Limb (tissue), 2 donors: ENCODE measurements at regions not wholly inside any gene's neighbourhood (a gene's known extent, or its start where the extent isn't known, plus 50 kb on each side); places are given as distances from the start of the nearest gene placed in this dataset.

ENCODE experiments used
- DNase-seq, 2 donors: peaks; one replicate each; pipeline ENCODE4 v3.0.0-alpha.2; 2016; ENCODE audit errors: extremely low spot score in 2 of 2

- DNase-seq, result no peak
Measured at GRCh38 chr2:38207168-38207567, 131.2 kb upstream of the CYP1B1 start.

GRCh38 chr2:38203446-38203810 lies 127.5 kb upstream of the CYP1B1 start:
- DNase-seq, result no peak

DNA sequence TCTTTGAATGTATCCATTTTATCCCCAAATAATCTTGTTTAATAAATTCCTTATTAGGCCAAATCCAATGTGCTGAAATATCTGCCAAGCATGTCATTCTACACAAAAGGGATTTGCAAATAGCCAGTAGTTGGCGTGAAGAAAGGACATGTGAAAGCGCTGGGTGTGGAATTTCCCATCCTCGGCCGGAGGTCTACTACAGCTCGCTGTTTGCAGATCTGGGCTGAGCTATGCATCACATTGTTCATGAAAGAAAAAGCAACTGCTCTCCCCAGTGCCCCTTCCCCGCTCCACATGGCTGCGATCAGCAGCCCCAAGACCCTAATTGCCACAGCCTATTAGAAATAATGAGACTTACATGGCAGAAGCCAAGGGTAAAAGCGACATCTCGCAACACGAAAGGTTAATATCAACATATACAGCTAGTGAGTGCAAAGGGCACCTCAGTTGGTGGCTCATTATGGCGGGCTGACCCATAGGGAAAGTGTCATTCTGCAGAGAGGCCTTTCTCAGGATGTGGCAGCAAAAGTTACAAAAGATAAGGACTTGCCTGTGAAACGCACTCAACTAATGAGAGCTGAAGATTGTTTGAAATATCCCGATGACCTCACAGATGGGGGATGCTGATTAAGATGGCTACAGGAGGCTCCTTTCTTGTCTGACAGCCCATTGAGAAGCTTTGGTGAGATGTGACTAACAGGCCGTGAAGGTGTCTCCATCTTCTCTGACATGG lies 126.9 kb upstream of the CYP1B1 start:
- DNase-seq, result no peak

GRCh38 chr2:38201784-38202183 lies 125.8 kb upstream of the CYP1B1 start:
- no peak for DNase-seq

DNA sequence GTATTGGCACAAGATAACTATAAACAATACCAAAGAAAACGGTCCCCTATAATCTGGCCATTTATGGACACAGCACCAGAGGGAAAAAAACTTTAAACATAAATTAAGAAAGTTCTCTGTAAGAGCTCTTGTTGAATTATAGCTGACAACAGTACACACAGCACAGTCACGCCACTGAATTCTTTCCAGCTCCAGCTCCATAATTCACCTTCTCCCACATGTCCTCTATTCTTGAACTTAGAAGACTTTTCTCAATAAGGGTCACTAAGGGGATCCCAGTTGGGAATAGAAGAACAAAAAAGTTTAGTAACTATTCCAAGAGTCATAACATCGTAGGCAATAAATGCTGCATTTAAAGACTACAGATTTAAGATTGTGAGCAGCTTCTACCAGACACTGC lies 124.6 kb upstream of the CYP1B1 start:
- DNase-seq, result no peak

DNA sequence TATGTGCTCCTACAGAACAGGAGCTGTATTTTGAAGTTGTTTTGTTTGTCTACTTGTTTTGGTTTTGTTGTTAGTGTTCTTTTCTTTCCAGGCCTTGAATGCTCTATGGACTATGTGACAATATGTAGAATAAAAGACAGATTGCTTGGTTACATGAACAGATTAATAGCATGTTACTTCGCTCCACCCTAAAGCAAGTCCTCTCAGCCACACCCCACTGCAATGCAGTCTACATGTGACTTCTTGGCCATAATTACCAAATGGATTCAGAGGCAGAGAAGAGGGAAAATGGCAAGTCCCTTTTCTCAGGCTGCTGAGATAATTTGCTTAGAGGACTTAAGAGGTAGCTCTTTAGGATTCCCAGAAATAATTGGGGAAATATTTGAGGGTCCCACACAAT lies 123.2 kb upstream of the CYP1B1 start:
- DNase-seq, result no peak

DNA sequence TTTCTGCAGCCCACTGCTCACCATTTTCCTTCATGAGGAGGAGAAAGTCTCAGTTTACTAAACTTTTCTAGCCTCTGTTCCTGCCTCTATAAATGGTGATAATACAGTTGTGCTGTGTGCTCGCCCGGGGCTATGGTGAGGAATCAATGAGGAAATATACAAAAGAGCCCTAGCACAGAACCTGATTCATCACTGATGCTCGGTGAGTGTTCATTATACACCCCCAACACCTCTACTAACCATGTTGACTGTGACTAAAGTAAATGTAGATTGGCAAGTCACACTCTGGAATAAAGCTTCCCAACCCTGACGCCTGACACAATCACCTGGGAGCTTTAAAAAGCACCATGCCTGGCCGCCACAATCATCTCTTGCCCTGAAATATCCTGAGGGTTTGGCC lies 118.8 kb upstream of the CYP1B1 start:
- DNase-seq, result no peak

- no peak for DNase-seq
Measured at GRCh38 chr2:38192976-38193375, 117.0 kb upstream of the CYP1B1 start.

GRCh38 chr2:38192046-38192445 lies 116.1 kb upstream of the CYP1B1 start:
- no peak for DNase-seq

- DNase-seq, result no peak
Measured at GRCh38 chr2:38191516-38191915, 115.6 kb upstream of the CYP1B1 start.

- no peak for DNase-seq
Measured at GRCh38 chr2:38190542-38191218, 114.7 kb upstream of the CYP1B1 start.

DNA sequence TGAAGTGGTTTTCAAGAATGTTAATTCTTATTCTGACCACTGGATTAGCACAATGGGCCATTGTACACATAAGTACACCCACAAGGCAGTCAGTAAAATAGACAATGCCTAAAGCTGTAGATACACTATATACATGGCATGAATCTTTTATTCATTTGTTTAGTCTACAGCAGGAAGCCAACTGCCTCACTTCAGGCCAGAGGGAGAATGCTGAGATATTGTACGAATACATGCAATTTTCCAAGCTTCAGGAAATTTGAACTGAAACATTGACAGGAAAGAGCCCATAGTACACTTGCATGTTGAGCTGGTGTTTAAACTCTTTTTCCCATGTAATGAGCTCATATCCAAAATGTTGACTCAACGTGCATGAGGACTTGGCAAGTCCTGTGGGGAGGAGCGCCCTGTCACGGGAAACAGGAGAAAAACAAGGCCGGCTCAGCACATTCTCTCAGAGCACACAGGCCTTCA lies 111.6 kb upstream of the CYP1B1 start:
- DNase-seq, result peak; percentile 41 to 44

DNA sequence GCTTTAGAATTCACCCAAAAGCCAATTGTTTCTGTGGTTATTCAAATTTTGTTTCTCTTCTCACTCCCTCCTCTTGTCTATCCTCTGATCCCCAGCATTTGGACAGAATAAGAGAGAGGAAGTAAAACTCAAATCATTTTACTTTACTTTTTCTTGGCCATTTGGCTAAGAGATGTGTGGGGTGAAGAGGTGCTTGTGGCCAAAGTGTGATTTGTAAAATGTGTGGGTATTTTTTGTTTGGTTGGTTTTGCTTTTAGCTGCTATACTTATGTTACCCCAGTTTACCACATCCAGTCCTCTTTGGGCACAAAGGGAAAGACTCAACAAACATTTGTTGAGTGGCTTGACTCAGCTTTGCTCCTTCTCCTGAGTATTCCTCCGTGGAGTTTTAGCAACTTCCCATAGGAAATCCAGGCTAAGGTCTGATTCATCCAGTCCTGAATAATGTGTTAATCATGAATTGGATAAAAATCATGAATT lies 109.1 kb upstream of the CYP1B1 start:
- no peak for DNase-seq

DNA sequence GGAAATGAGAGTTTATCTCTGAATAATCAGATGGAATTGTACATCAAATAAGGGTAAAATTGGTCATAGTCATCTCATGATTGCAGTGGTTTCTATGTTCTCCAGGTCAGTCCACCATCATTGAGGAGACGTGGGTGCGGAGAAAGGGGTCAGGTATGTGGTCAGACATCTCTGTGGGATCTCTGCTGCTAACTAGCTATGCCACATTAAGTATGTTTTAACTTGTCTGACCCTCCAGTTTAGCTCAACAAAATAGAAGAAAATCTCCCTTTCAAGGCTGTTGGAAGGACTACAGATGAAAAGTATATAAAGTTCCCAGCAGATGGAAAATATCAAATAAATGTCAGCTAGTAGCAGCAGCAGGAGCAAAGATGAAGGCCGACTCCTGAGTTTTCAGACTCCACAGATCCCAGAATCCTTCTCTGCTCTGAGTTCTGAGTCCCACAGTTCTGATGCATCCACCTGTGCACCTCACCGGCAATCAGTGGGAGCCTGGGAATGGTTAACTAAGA lies 106.6 kb upstream of the CYP1B1 start:
- no peak for DNase-seq

GRCh38 chr2:38181806-38182491 lies 106.0 kb upstream of the CYP1B1 start:
- DNase-seq, result no peak

DNA sequence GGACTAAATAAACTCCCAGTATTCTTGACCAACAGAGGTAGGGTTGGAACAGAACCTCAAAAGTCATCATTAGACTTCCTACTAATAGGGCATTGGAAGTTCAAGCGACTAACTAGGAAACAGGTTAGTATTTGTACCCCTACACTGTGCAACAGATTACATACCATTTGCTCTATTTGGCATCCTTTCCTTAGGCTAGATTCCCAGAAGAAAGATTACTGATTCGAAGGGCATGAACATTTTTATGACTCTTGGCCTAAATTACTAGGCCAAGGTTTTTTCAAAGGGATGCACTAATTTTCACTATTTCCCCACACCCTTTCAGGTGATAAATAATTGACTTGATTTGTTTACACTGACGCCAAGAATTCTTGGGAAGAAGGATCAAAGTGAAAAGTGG lies 104.8 kb upstream of the CYP1B1 start:
- no peak for DNase-seq

GRCh38 chr2:38178556-38179419 lies 102.8 kb upstream of the CYP1B1 start:
- no peak for DNase-seq

DNA sequence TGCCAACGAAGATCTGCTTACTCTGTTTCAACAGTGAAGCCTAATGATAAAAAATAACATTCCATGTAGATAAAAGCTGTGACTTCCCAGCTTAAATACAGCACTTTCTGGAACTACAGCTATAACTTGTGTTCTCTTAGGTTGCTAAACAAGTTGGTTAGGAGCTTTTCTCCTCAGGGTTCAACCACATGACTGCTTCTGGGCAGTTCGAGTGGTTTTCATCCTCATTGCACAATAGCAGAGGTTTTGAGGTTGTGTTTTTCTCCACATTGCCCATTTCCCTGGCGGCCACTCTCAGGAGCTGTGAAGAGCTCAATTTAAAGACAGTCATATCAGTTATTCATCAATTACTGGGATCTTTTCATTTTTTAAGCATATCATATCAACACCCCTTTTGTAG lies 102.2 kb upstream of the CYP1B1 start:
- DNase-seq, result no peak

DNA sequence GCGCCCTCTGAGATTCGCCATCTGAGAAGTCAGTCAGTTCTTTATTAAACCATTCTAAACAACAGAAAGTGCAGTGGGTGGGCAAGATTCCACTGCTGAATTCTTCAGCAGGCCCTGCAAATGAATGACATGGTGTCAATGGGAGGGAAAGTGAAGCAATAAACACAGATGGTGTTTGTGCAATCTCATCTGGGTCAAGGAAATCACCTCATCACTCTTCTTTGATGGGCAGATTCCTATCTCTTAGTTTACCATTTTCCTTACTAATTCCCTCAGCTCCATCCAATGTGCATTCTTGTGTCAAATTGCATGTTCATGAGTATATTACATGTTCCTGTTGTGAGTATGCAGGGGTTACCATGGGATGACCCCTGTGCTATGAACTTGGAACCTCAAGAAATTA lies 100.7 kb upstream of the CYP1B1 start:
- DNase-seq, result no peak

GRCh38 chr2:38174646-38175423 lies 98.9 kb upstream of the CYP1B1 start:
- DNase-seq, result no peak

DNA sequence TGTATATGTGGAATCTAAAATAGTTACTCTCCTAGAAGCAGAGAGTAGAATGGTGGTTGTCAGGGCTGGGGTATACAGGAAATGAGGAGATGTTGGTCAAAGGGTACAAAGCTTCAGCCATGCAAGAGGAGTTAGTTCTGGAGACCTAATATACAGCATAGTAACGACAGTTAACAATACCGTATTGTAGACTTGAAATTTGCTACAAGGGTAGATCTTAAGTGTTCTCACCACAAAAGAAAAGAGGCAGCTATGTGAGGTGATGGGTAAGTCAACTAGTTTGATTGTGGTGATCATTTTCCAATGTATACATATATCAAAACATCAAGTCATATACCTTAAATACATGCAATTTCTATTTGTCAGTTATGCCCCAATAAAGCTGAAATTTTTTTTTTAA lies 98.2 kb upstream of the CYP1B1 start:
- DNase-seq, result no peak
